Ascending aorta (tissue), 2 donors: ENCODE measurements at regions not wholly inside any gene's neighbourhood (a gene's known extent, or its start where the extent isn't known, plus 50 kb on each side); places are given as distances from the start of the nearest gene placed in this dataset.

Experiments used
- DNase-seq, 2 donors: peaks; one replicate each; pipeline ENCODE4 v3.0.0-alpha.2; 2019; ENCODE audit warnings: low spot score in 2 of 2
- H3K27ac ChIP-seq, 2 donors: fragments of 200-600 bp; sonication (generic); one replicate each; pipeline ENCODE4 v1.5.1; 2016 to 2017; ENCODE audit warnings: mild to moderate bottlenecking in 1 of 2
- H3K27me3 ChIP-seq: fragments of 200-600 bp; sonication (generic); one replicate; pipeline ENCODE4 v1.5.1; 2017
- H3K36me3 ChIP-seq, 2 donors: fragments of 200-600 bp; sonication (generic); one replicate each; pipeline ENCODE4 v1.5.1; 2016
- H3K4me1 ChIP-seq, 2 donors: fragments of 200-600 bp; sonication (generic); one replicate each; pipeline ENCODE4 v1.5.1; 2016 to 2017; ENCODE audit warnings: mild to moderate bottlenecking in 1 of 2
- H3K4me3 ChIP-seq, 2 donors: fragments of 200-600 bp; sonication (generic); one replicate each; pipeline ENCODE4 v1.5.1; 2016 to 2017; ENCODE audit warnings: mild to moderate bottlenecking in 1 of 2
- H3K9me3 ChIP-seq, 2 donors: fragments of 200-600 bp; sonication (generic); one replicate each; pipeline ENCODE4 v1.5.1; 2016
- CTCF ChIP-seq, 3 experiments: fragments of 200-600 bp in 2 of 3; fragments of 450-650 bp in 1 of 3; sonication (generic) in 2 of 3; IDR thresholded peaks; one replicate each; pipeline ENCODE4 v1.5.1; 2016 to 2019; ENCODE audit warnings: antibody characterized with exemption in 3 of 3, mild to moderate bottlenecking in 1 of 3, moderate library complexity in 1 of 3
- intact Hi-C: fragments of 100-400 bp; cut with DNase I; formaldehyde crosslinking; loops from one replicate; pipeline ENCODE4 v1.15.1; 2023

GRCh38 chr14:87080146-87080545 lies 912.8 kb downstream of the GALC start:
- DNase-seq = no peak
- H3K36me3 ChIP-seq = no peaks in the 10 kb centered on the region
- H3K27ac ChIP-seq = no peak overlapping the region
- no peaks in the 10 kb centered on the region for H3K9me3 ChIP-seq
- no peaks in the 10 kb centered on the region for H3K4me1 ChIP-seq
- intact Hi-C loops = no loop called here
- no peak overlapping the region for H3K4me3 ChIP-seq
- TF ChIP-seq CTCF (IDR thresholded peaks at IDR 0.05) = no peak
- H3K27me3 ChIP-seq = no peaks in the 10 kb centered on the region

- H3K4me1 ChIP-seq = no peaks in the 10 kb centered on the region
- no peak for TF ChIP-seq CTCF (IDR thresholded peaks at IDR 0.05)
- intact Hi-C loops = no loop called here
- no peak overlapping the region for H3K4me3 ChIP-seq
- DNase-seq = no peak
- H3K9me3 ChIP-seq = no peaks in the 10 kb centered on the region
- H3K27me3 ChIP-seq = no peaks in the 10 kb centered on the region
- H3K36me3 ChIP-seq = no peaks in the 10 kb centered on the region
- H3K27ac ChIP-seq = no peak overlapping the region
Measured at GRCh38 chr14:87079416-87079815, 913.6 kb downstream of the GALC start.

GRCh38 chr14:87076922-87077321 lies 916.1 kb downstream of the GALC start:
- intact Hi-C loops = no loop called here
- no peak for DNase-seq
- no peaks in the 10 kb centered on the region for H3K27me3 ChIP-seq
- TF ChIP-seq CTCF (IDR thresholded peaks at IDR 0.05) = no peak
- no peak overlapping the region for H3K27ac ChIP-seq
- no peaks in the 10 kb centered on the region for H3K9me3 ChIP-seq
- no peak overlapping the region for H3K4me3 ChIP-seq
- no peaks in the 10 kb centered on the region for H3K36me3 ChIP-seq
- no peaks in the 10 kb centered on the region for H3K4me1 ChIP-seq

GRCh38 chr14:87076146-87076545 lies 916.8 kb downstream of the GALC start:
- intact Hi-C loops = no loop called here
- Histone ChIP-seq H3K9me3 (no peaks in the 10 kb centered on the region), H3K27ac (no peak overlapping the region), H3K27me3 (no peaks in the 10 kb centered on the region), H3K4me1 (no peaks in the 10 kb centered on the region), H3K4me3 (no peak overlapping the region), H3K36me3 (no peaks in the 10 kb centered on the region)
- no peak for TF ChIP-seq CTCF (IDR thresholded peaks at IDR 0.05)
- no peak for DNase-seq

- no peak overlapping the region for H3K27ac ChIP-seq
- DNase-seq = no peak
- H3K27me3 ChIP-seq = no peaks in the 10 kb centered on the region
Measured at GRCh38 chr14:87073880-87074570, 919.0 kb downstream of the GALC start.

More at GRCh38 chr14:87073880-87074570, 919.0 kb downstream of the GALC start:
- TF ChIP-seq CTCF (IDR thresholded peaks at IDR 0.05) = no peak
- H3K4me3 ChIP-seq = no peak overlapping the region
- no peaks in the 10 kb centered on the region for H3K36me3 ChIP-seq
- H3K4me1 ChIP-seq = no peaks in the 10 kb centered on the region
- intact Hi-C loops = no loop called here
- no peaks in the 10 kb centered on the region for H3K9me3 ChIP-seq
